GM21528 (cell line): ENCODE measurements at regions not wholly inside any gene's neighbourhood (a gene's known extent, or its start where the extent isn't known, plus 50 kb on each side); places are given as distances from the start of the nearest gene placed in this dataset.

Source experiments
- ATAC-seq: cut with Tn5 transposase; IDR thresholded peaks from one replicate; pipeline ENCODE4 v1.9.1; 2021; ENCODE audit warnings: mild to moderate bottlenecking, moderate library complexity; ENCODE audit not compliant: unreplicated experiment, low FRiP score

- no peak for ATAC-seq
These were observed 137.7 kb upstream of the BLID start for GRCh38 chr11:122253589-122254231.

DNA sequence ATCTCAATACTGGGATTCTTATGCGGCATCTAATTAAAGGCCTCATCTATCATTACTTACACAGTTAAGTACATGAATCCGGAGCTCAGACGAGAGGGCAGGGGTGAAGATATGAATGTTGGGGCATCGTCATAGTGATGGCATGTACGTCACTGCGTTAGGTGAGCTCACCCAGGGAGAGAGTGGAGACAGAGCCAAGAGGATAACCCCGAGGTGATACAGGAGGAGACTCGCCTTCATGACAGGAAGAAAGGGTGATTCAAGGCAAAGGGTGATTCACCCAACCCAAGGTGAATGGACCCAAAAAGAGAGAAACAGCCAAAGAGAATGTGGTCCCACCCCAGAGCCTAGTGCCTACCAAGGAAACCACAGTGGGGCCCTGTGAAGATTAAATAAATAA, 132.9 kb upstream of the BLID start:
- ATAC-seq, result no peak

- no peak for ATAC-seq
These were observed 132.1 kb upstream of the BLID start for GRCh38 chr11:122248131-122248530.

DNA sequence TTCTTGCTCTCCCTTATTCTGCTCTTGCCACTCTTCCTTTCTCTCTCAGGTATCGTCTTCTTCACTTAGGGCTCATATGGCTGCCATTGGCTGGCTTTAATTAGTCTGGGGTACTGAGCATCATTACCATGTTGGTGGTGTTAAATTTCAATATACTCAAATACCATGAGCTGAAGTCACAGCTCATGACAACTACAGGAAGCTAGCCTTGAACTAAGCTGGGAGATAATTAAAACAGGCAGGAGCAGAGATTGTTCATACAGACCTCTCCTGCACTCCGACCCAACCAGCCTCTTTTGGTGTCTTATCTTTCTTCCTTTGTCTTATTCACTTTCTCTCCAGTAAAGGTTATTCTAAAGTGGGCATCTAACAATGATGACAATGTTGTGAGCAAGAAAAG, 130.9 kb upstream of the BLID start:
- ATAC-seq, result no peak

- no peak for ATAC-seq
These were observed 126.7 kb upstream of the BLID start for GRCh38 chr11:122242731-122243130.

DNA sequence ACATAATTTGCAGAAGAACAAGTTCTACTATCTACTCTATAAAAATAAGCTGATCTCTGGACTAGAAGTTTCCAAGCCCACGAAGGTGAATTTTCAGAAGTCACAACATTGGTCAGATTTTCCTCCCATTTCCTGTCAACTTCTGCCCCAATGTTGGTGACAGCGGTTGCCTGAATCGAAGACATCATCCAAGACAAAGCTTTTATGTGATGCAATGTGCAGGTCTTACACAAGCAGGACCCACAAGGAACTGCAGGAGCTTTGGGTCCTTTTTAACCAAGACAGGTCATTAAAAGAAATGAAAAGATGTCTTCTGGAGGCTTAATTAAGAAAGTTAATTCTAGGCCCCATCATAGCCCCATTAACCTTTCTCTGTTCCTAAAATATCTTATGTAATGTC, 125.6 kb upstream of the BLID start:
- ATAC-seq, result no peak

DNA sequence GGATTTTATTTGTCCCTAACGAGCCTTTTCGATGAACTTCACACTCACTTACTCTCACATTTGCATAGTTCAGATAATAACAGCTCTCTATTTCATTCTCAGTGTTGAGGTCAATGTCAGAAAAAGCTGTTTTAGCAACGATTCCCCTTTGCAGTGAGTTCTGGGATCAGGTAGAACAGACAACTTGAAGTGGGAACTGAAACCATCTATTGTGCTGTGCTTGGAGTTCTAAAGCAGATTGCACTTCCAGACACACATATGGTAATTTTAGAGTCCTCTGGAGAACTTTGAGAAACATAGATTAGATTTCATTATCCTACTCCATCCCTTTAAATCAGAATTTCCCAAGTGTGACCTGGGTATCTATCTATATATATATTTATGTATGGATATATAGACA, 124.6 kb upstream of the BLID start:
- ATAC-seq, result no peak

DNA sequence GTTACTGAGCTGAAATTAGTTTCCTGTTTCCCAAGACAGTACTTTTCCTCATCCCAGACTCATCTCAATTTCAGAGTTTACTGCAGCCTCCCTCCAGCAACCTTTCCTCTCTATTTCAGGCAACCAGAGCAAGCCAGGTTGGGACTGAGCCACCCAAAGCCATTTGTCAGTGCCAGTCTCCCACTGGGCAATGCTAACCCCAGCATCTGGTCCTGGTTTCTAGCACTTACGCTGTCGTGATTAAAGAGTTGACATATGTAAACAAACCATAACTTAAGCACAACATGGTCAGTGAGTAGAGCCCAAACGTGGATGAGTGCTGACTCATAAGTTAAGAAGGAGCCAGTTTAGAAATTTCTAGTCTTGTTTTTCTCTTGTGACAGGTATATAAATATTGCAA, 119.6 kb upstream of the BLID start:
- no peak for ATAC-seq

DNA sequence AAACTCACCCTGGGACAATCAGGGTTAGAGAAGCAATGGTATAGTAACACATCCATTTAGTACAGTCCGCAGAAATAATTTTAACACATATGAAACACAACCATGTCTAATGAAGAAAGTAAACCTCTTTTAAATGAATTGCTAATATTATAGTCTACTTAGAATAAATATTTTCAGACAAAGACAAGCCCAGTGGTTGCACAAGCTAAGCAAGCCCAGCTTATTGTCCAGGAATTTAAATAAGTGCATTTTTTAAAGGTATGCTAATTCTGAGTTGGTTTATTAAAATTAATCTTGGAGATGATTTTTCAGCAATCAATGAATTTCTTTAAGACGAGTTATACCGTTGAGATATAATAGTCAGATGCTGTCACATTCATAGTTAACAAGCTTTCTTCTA, 118.8 kb upstream of the BLID start:
- no peak for ATAC-seq

- ATAC-seq, result no peak
These were observed 118.2 kb upstream of the BLID start for GRCh38 chr11:122234257-122234656.

DNA sequence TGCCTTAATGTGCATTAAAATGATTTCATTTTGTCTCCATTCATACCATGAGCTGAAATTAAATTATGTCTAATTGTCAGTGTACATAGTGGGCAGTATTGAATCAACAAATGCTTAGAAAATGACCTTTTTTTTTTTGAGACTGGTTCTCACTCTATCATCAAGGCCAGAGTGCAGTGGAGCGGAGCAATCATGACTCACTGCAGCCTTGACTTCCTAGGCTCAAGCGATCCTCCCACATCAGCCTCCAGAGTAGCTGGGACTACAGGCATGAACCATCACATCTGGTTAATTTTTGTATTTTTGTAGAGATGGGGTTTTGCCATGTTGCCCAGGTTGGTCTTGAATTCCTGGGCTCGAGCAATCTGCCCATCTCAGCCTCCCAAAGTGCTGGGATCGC, 117.0 kb upstream of the BLID start:
- ATAC-seq, result no peak

DNA sequence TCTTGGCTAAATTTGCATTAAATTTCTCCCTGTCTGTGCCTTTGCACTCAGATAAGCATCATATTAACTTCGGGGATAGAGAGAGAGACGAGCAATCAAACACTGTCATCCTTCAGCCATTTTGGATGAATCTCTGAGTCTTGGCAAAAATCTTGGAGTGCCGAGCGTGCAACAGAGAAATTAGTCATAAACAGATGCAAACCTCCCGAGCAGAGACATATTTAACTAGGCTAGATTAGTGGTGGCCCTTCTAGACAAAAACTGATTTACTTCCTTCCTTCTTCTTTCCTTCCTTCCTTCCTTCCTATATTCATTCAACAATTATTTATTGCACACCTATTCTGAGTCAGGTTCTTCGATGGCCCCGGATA, 114.4 kb upstream of the BLID start:
- ATAC-seq, result no peak

GRCh38 chr11:122229481-122230384, 113.7 kb upstream of the BLID start:
- ATAC-seq, result no peak

DNA sequence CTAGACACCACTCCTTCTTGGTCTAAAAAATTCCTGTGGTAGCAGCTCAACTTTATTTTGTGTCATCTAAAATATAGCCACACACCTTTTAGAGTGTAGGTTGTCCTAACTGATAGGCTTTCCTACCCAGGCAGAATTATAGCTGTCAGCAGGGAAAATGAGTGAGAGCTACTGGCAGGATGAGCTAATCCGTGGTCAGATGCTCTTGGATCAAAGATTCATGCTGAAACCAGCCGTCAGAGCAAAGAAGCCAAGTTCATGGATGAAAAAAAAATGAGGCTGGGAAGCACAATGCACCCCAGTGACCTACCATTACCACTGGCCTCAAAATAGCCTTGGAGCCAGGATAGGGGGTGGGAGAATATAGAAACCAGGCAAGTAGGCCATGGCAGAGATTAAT, 113.1 kb upstream of the BLID start:
- ATAC-seq, result no peak

GRCh38 chr11:122226810-122227379, 110.9 kb upstream of the BLID start:
- ATAC-seq, result no peak

GRCh38 chr11:122224867-122225266, 108.9 kb upstream of the BLID start:
- ATAC-seq, result no peak

- ATAC-seq, result no peak
These were observed 104.3 kb upstream of the BLID start for GRCh38 chr11:122220321-122220720.

GRCh38 chr11:122219791-122220190, 103.8 kb upstream of the BLID start:
- ATAC-seq, result no peak

DNA sequence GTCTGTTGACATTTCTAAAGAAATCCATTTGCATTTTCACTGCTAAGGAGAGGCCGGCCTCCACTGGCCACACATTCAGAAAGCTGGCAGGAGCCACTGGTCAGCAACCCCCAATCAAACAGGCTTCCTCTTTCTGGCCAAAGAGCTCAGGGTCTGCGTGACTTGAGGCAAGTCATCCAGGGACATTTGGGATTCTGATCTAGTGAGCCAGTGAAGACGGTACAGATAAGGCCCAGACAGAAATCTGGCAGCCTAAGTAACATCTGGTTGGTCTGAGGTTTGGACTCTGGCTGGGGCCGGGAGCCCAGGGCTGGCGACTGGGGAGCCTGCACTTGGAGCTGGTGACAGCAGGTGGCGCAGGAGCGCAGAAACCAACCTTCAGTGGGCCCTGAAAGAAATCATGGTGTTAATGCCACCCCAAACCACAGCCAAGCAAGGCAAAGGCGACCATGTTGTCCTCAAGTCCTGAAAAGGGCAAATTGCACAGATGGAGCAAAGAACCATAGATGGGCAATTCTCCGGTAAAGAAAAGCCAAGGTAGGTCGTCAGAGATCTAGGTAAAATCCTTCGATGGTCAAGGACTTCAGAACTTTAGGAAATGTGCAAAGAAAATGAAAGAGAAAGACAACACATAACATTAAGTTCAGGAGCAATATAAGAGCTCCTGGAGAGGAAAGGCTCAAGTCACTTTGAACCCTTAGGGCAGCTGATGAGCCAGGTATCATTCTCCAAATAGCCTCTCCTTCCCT, 99.4 kb upstream of the BLID start:
- peak; percentile 91 for ATAC-seq

DNA sequence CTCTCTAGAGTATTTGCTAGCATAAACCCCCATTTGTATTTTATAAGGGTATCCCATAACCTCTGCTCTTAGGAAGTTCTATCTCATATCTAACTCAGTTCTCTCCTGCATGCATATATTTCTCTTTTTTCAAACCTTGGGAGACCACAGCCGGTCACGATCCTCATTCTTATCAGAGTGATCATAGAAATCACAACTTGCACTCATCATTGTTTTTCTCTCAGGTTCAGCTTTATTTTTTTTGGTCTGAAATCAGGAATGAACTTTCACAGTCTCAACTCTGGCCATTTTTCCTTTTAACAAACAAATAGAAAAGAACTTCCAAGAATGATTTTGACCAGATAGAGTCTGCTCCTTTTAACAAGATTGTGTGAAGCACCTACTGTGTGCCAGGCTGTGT, 98.6 kb upstream of the BLID start:
- no peak for ATAC-seq

- ATAC-seq, result no peak
These were observed 98.1 kb upstream of the BLID start for GRCh38 chr11:122214080-122214479.
